HL-60 (cell line): ENCODE measurements at regions not wholly inside any gene's neighbourhood (a gene's known extent, or its start where the extent isn't known, plus 50 kb on each side); places are given as distances from the start of the nearest gene placed in this dataset.
A peak's percentile ranks its signal among the peaks of the same experiment; 100 is the strongest.
"Not testable (repeated sequence)": the region's sequence is repeated elsewhere in the genome, so short reads cannot be mapped to it uniquely, and the experiment has no call there.

Experiments used
- DNase-seq, 2 experiments: peaks; one replicate each; pipeline ENCODE4 v3.0.0-alpha.2; 2010 to 2020; ENCODE audit warnings: low read depth in 1 of 2, low spot score in 1 of 2
- H3K27ac ChIP-seq: fragments of 250-450 bp; sonication (Bioruptor Pico); replicated peaks from 2 replicates; pipeline ENCODE4 v1.5.1; 2020; ENCODE audit warnings: mild to moderate bottlenecking, moderate library complexity
- H3K27me3 ChIP-seq: fragments of 250-450 bp; sonication (Bioruptor Pico); 2 replicates; pipeline ENCODE4 v1.5.1; 2021; ENCODE audit warnings: mild to moderate bottlenecking, moderate library complexity; ENCODE audit not compliant: insufficient read depth, poor library complexity, severe bottlenecking
- H3K4me3 ChIP-seq: replicated peaks from 2 replicates; pipeline ENCODE4 v1.5.1; 2011; ENCODE audit warnings: mild to moderate bottlenecking, control low read depth, low read length; ENCODE audit not compliant: insufficient read depth
- GABPA ChIP-seq: IDR thresholded peaks from 2 replicates; pipeline ENCODE4 v1.6.1; 2012; ENCODE audit warnings: low read depth
- POLR2AphosphoS5 ChIP-seq: IDR thresholded peaks from 2 replicates; pipeline ENCODE4 v1.6.1; 2012; ENCODE audit warnings: low read depth
- SPI1 ChIP-seq: IDR thresholded peaks from 2 replicates; pipeline ENCODE4 v1.6.1; 2012; ENCODE audit warnings: low read depth, mild to moderate bottlenecking, borderline replicate concordance
- TF ChIP-seq, protein P1 (sequence below): IDR thresholded peaks from 2 replicates; pipeline ENCODE4 v1.6.1; 2012; ENCODE audit warnings: low read depth; ENCODE audit not compliant: insufficient replicate concordance
- TF ChIP-seq, protein P2 (sequence below): IDR thresholded peaks from one replicate; pipeline ENCODE4 v1.5.1; 2011; ENCODE audit warnings: low read length, control low read depth, inconsistent platforms; ENCODE audit not compliant: insufficient read depth

DNA sequence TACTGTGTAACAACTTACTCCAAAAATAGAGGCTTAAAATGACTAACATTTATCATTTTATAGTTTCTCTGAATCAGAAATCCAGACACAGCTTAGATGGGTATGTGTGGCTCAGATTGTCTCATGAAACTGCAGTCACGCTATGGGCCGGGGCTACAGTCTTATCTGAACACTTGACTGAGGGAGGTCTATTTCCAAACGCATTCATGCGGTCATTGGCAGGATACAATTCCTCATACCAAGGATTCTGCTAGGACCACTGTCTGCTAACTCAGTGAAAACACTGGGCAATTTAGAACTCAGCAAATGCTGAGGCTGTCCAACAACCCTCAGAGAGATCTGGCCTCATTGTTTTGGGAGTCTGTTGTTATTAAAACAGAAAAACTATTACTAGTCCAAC is 178.6 kb downstream of the TBX15 start:
- Histone ChIP-seq H3K27ac (no peak overlapping the region), H3K27me3 (no peaks in the 10 kb centered on the region), H3K4me3 (no peak overlapping the region)
- TF ChIP-seq, protein P1, sequence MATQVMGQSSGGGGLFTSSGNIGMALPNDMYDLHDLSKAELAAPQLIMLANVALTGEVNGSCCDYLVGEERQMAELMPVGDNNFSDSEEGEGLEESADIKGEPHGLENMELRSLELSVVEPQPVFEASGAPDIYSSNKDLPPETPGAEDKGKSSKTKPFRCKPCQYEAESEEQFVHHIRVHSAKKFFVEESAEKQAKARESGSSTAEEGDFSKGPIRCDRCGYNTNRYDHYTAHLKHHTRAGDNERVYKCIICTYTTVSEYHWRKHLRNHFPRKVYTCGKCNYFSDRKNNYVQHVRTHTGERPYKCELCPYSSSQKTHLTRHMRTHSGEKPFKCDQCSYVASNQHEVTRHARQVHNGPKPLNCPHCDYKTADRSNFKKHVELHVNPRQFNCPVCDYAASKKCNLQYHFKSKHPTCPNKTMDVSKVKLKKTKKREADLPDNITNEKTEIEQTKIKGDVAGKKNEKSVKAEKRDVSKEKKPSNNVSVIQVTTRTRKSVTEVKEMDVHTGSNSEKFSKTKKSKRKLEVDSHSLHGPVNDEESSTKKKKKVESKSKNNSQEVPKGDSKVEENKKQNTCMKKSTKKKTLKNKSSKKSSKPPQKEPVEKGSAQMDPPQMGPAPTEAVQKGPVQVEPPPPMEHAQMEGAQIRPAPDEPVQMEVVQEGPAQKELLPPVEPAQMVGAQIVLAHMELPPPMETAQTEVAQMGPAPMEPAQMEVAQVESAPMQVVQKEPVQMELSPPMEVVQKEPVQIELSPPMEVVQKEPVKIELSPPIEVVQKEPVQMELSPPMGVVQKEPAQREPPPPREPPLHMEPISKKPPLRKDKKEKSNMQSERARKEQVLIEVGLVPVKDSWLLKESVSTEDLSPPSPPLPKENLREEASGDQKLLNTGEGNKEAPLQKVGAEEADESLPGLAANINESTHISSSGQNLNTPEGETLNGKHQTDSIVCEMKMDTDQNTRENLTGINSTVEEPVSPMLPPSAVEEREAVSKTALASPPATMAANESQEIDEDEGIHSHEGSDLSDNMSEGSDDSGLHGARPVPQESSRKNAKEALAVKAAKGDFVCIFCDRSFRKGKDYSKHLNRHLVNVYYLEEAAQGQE: no peak
- TF ChIP-seq GABPA: no peak
- TF ChIP-seq, protein P2, sequence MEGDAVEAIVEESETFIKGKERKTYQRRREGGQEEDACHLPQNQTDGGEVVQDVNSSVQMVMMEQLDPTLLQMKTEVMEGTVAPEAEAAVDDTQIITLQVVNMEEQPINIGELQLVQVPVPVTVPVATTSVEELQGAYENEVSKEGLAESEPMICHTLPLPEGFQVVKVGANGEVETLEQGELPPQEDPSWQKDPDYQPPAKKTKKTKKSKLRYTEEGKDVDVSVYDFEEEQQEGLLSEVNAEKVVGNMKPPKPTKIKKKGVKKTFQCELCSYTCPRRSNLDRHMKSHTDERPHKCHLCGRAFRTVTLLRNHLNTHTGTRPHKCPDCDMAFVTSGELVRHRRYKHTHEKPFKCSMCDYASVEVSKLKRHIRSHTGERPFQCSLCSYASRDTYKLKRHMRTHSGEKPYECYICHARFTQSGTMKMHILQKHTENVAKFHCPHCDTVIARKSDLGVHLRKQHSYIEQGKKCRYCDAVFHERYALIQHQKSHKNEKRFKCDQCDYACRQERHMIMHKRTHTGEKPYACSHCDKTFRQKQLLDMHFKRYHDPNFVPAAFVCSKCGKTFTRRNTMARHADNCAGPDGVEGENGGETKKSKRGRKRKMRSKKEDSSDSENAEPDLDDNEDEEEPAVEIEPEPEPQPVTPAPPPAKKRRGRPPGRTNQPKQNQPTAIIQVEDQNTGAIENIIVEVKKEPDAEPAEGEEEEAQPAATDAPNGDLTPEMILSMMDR: no peak
- no peak for TF ChIP-seq SPI1
- no peak for TF ChIP-seq POLR2AphosphoS5
- DNase-seq: no peak

DNA sequence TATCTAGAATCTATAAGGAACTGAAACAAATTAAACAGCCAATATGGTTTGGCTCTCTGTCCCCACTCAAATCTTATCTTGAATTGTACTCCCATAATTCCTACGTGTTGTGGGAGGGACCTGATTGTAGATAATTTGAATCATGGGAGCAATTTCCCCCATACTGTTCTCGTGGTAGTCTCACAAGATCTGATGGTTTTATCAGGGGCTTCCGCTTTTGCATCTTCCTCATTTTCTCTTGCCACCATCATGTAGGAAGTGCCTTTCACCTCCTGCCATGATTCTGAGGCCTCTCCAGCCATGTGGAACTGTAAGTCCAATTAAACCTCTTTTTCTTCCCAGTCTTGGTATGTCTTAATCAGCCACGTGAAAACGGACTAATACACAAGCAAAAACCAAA is 185.0 kb downstream of the TBX15 start:
- not testable (repeated sequence) for H3K4me3 ChIP-seq, H3K27ac ChIP-seq, H3K27me3 ChIP-seq
- peak in 1 of 2 experiments; percentile 22 for DNase-seq
- TF ChIP-seq SPI1: peak; percentile 51; the same call in 1 of the 2 replicates

DNA sequence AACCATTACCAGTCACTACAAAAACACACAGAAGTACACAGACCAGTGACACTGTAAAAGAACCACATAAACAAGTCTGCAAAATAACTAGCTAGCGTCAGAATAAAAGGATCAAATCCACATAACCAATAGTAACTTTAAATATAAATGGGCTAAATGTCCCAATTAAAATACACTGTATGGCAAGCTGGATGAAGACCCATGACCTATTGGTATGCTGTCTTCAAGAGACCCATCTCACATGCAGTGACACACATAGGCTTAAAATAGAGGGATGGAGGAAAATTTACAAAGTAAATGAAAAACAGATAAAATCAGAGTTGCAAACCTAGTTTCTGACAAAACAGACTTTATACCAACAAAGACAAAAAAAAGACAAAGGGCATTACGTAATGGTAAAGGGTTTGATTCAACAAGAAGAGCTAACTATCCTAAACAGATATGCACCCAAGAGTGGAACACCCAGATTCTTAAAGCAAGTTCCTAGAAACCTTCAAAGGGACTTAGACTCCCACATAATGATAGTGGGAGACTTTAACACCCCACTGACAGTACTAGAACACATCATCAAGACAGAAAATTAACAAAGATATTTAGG is 196.9 kb downstream of the TBX15 start:
- TF ChIP-seq, protein P2: no peak
- TF ChIP-seq, protein P1: no peak
- no peak for TF ChIP-seq POLR2AphosphoS5
- no peak for TF ChIP-seq SPI1
- TF ChIP-seq GABPA: no peak

DNA sequence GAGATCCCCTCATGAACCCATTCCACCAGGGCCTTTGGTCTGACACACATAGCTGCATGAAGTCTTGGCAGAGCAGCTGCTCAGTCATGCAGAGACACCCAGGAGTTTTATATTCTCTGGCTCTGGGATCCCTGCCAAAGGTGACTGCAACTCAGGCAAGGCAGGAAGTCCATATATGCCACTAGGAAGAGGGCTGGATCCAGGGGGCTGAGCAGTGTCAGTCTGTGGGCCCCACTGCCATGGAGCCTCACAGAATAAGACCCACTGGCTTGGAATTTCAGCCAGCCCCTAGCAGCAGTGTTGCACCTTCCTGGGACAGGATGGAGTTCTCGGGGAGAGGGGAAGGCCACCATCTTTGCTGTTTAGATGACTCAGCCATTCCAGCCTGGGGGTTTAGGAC is 199.7 kb downstream of the TBX15 start:
- DNase-seq: no peak
- Histone ChIP-seq H3K27ac (no peak overlapping the region), H3K27me3 (no peaks in the 10 kb centered on the region), H3K4me3 (no peak overlapping the region)
- TF ChIP-seq SPI1 (no peak), GABPA (no peak), POLR2AphosphoS5 (no peak)
- TF ChIP-seq, protein P1: no peak
- TF ChIP-seq, protein P2: no peak

More for the DNA sequence above, 196.9 kb downstream of the TBX15 start:
- DNase-seq: no peak
- Histone ChIP-seq H3K27ac (no peak overlapping the region), H3K4me3 (no peak overlapping the region), H3K27me3 (peaks cover 2% of the 10 kb centered on the region)
